Psoas muscle (tissue), 7 donors: ENCODE measurements at regions not wholly inside any gene's neighbourhood (a gene's known extent, or its start where the extent isn't known, plus 50 kb on each side); places are given as distances from the start of the nearest gene placed in this dataset.

Experiments
- ATAC-seq, 4 donors: fragments of 200-7000 bp; cut with Tn5 transposase; one replicate each; pipeline ENCODE4 v1.9.1; 2020; ENCODE audit warnings: moderate library complexity in 3 of 4, mild to moderate bottlenecking in 2 of 4
- DNase-seq, 2 donors: peaks; one replicate each; pipeline ENCODE4 v3.0.0-alpha.2; 2020
- H3K27ac ChIP-seq: fragments of 200-600 bp; one replicate; pipeline ENCODE4 v1.8.0; 2022
- H3K27me3 ChIP-seq, 3 donors: fragments of 200-600 bp in 1 of 3; one replicate each; pipeline versions ENCODE4 v1.6.1 to v1.8.0; 2013 to 2022; ENCODE audit warnings: low read length in 2 of 3, mild to moderate bottlenecking in 2 of 3, moderate library complexity in 1 of 3; ENCODE audit not compliant: insufficient read depth in 3 of 3
- H3K36me3 ChIP-seq, 2 donors: fragments of 200-600 bp in 1 of 2; one replicate each; pipeline versions ENCODE4 v1.6.1 to v1.8.0; 2013 to 2022; ENCODE audit warnings: low read depth in 1 of 2, mild to moderate bottlenecking in 1 of 2, moderate library complexity in 1 of 2; ENCODE audit not compliant: insufficient read depth in 1 of 2
- H3K4me1 ChIP-seq: fragments of 200-600 bp; one replicate; pipeline ENCODE4 v1.8.0; 2022
- H3K4me3 ChIP-seq: fragments of 200-600 bp; one replicate; pipeline ENCODE4 v1.8.0; 2022; ENCODE audit warnings: mild to moderate bottlenecking
- H3K9me3 ChIP-seq: fragments of 200-600 bp; one replicate; pipeline ENCODE4 v1.8.0; 2022
- WGBS, 3 donors: extraction: QIAGEN DNeasy Blood & Tissue Kit; methylation state at CpG; one replicate each; pipeline versions ENCODE4 v1.1.6 to v1.1.7; 2013; 5-methylcytosine and 5-hydroxymethylcytosine counted together
- intact Hi-C, 2 donors: fragments of 100-400 bp; cut with DNase I; formaldehyde crosslinking; loops; one replicate each; pipeline versions ENCODE4 v1.11.0 to v1.14.2; 2022
- TF ChIP-seq, protein P1 (sequence below): fragments of 200-600 bp; IDR thresholded peaks from one replicate; pipeline ENCODE4 v1.8.0; 2022; ENCODE audit warnings: antibody characterized with exemption
- donor health status: healthy with polysubstance abuse.
- donor health status: DM: no; HTN: no; CAD: no; lungs with moderate emphysema.
- donor health status: Bipolar disorder and iron deficiency.
- donor health status: healthy.
- donor health status: DM: yes; HTN: yes; CAD: no.
- donor health status: DM: no; HTN: no; CAD: no.
- donor health status: DM: yes; HTN: yes; CAD: no.

GRCh38 chr15:92770641-92771040, 115.1 kb upstream of the FAM174B start:
- WGBS, 3 donors: 74 to 83% (median 80%) methylated on average over 3 of the region's 3 CpGs
- DNase-seq (no peak), ATAC-seq (no peak)
- no peaks in the 10 kb centered on the region for H3K9me3 ChIP-seq
- H3K4me1 ChIP-seq: no peaks in the 10 kb centered on the region
- no peaks in the 10 kb centered on the region for H3K36me3 ChIP-seq
- TF ChIP-seq, protein P1, sequence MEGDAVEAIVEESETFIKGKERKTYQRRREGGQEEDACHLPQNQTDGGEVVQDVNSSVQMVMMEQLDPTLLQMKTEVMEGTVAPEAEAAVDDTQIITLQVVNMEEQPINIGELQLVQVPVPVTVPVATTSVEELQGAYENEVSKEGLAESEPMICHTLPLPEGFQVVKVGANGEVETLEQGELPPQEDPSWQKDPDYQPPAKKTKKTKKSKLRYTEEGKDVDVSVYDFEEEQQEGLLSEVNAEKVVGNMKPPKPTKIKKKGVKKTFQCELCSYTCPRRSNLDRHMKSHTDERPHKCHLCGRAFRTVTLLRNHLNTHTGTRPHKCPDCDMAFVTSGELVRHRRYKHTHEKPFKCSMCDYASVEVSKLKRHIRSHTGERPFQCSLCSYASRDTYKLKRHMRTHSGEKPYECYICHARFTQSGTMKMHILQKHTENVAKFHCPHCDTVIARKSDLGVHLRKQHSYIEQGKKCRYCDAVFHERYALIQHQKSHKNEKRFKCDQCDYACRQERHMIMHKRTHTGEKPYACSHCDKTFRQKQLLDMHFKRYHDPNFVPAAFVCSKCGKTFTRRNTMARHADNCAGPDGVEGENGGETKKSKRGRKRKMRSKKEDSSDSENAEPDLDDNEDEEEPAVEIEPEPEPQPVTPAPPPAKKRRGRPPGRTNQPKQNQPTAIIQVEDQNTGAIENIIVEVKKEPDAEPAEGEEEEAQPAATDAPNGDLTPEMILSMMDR: no peak
- no peak overlapping the region for H3K4me3 ChIP-seq
- no peaks in the 10 kb centered on the region for H3K27me3 ChIP-seq
- H3K27ac ChIP-seq: no peak overlapping the region
- intact Hi-C loops: no loop called here

DNA sequence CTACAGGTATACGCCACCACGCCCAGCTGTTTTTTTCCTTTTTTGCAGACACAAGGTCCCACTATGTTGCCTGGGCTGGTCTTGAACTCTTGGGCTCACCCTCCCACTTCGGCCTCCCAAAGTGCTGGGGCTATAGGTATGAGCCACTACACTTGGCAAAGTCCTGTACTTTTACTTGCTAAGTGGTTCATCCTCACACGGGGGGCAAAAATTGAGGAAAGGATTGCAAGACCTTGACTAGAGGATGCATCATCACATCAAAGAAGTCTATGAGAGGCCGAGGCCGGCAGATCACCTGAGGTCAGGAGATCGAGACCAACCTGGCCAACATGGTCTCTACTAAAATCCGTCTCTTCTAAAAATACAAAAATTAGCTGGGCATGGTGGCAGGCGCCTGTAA, 116.5 kb upstream of the FAM174B start:
- Histone ChIP-seq H3K27me3 (no peaks in the 10 kb centered on the region), H3K9me3 (no peaks in the 10 kb centered on the region), H3K36me3 (no peaks in the 10 kb centered on the region), H3K27ac (no peak overlapping the region), H3K4me3 (no peak overlapping the region), H3K4me1 (no peaks in the 10 kb centered on the region)
- TF ChIP-seq, protein P1: no peak
- no peak for ATAC-seq
- WGBS, 3 donors: 90 to 99% (median 96%) methylated on average over 9 of the region's 9 CpGs
- intact Hi-C loops: no loop called here
- DNase-seq: no peak

DNA sequence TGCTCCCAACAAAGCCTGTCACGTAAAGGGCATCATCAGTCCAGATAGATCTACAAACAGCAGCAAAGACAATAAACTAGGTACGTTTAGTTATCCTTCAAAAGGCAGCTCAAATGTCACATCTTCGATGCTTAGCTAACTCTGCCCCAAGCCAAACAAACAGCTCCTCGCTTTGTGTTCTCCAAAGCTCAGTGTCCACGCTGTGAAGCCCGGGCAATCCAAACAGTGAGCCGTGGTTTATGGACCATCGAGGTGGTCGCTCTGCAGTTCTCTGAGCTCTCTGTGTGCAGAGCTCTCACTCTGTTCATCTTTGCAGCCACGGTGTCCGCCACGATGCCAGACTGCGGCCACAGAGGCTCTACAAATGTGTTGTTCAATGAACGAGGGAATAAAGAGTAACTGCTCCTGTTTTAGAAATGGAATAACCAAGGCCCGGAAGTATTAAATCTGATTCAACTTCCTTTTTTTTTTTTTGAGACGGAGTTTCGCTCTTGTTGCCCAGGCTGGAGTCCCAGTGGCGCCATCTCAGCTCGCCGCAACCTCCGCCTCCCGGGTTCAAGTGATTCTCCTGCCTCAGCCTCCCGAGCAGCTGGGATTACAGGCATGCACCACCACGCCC, 117.2 kb upstream of the FAM174B start:
- no peak overlapping the region for H3K27ac ChIP-seq
- TF ChIP-seq, protein P1: no peak
- no peak overlapping the region for H3K4me3 ChIP-seq
- no peaks in the 10 kb centered on the region for H3K27me3 ChIP-seq
- no peaks in the 10 kb centered on the region for H3K36me3 ChIP-seq
- WGBS, 3 donors: 89 to 91% (median 91%) methylated on average over 24 of the region's 24 CpGs
- no peaks in the 10 kb centered on the region for H3K4me1 ChIP-seq
- no peaks in the 10 kb centered on the region for H3K9me3 ChIP-seq
- DNase-seq (no peak), ATAC-seq (no peak)
- intact Hi-C loops: no loop called here

- TF ChIP-seq, protein P1: no peak
- H3K27ac ChIP-seq: no peak overlapping the region
- intact Hi-C loops: no loop called here
- ATAC-seq (no peak), DNase-seq (no peak)
- H3K4me3 ChIP-seq: no peak overlapping the region
- no peaks in the 10 kb centered on the region for H3K36me3 ChIP-seq
- no peaks in the 10 kb centered on the region for H3K4me1 ChIP-seq
- H3K27me3 ChIP-seq: no peaks in the 10 kb centered on the region
- H3K9me3 ChIP-seq: no peaks in the 10 kb centered on the region
- 94 to 98% (median 95%) methylated on average over 6 of the region's 6 CpGs for WGBS, 3 donors
Observed at GRCh38 chr15:92773340-92773739, 117.8 kb upstream of the FAM174B start.

DNA sequence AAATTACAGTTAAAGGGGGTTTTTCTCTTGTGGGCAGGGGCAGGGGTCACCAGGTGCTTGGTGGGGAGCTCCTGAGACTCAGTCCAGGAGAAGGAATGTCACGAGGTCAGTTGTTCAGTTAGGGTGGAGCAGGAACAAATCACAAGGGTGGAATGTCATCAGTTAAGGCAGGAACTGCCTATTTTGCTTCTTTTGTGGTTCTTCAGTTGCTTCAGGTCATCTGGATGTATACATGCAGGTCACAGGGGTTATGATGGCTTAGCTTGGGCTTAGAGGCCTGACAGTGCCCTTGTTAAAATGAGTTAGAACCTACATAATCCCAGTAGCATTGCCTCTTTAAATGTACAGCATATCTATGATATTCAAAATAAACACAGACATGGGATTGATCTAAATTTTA, 120.2 kb upstream of the CHD2 start:
- H3K4me1 ChIP-seq: no peaks in the 10 kb centered on the region
- H3K9me3 ChIP-seq: peaks cover 2% of the 10 kb centered on the region
- H3K4me3 ChIP-seq: no peak overlapping the region
- DNase-seq: no peak
- no peaks in the 10 kb centered on the region for H3K36me3 ChIP-seq
- TF ChIP-seq, protein P1: no peak
- 97 to 100% (median 100%) methylated on average over 1 of the region's 1 CpG for WGBS, 3 donors
- no peak overlapping the region for H3K27ac ChIP-seq
- H3K27me3 ChIP-seq: no peaks in the 10 kb centered on the region
- intact Hi-C loops: no loop called here
- ATAC-seq: no peak
